ENCODE measurements at regions not wholly inside any gene's neighbourhood (a gene's known extent, or its start where the extent isn't known, plus 50 kb on each side); places are given as distances from the start of the nearest gene placed in this dataset.
"Not testable (repeated sequence)": the region's sequence is repeated elsewhere in the genome, so short reads cannot be mapped to it uniquely, and the experiment has no call there.

- TF ChIP-seq, protein P1, sequence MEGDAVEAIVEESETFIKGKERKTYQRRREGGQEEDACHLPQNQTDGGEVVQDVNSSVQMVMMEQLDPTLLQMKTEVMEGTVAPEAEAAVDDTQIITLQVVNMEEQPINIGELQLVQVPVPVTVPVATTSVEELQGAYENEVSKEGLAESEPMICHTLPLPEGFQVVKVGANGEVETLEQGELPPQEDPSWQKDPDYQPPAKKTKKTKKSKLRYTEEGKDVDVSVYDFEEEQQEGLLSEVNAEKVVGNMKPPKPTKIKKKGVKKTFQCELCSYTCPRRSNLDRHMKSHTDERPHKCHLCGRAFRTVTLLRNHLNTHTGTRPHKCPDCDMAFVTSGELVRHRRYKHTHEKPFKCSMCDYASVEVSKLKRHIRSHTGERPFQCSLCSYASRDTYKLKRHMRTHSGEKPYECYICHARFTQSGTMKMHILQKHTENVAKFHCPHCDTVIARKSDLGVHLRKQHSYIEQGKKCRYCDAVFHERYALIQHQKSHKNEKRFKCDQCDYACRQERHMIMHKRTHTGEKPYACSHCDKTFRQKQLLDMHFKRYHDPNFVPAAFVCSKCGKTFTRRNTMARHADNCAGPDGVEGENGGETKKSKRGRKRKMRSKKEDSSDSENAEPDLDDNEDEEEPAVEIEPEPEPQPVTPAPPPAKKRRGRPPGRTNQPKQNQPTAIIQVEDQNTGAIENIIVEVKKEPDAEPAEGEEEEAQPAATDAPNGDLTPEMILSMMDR (IDR thresholded peaks at IDR 0.05): not testable (repeated sequence)
- TF ChIP-seq POLR2A (IDR thresholded peaks at IDR 0.05): not testable (repeated sequence)
These were observed 422.7 kb downstream of the SRGAP2C start for GRCh38 chr1:121607499-121607898.
